ENCODE measurements at regions not wholly inside any gene's neighbourhood (a gene's known extent, or its start where the extent isn't known, plus 50 kb on each side); places are given as distances from the start of the nearest gene placed in this dataset.

DNA sequence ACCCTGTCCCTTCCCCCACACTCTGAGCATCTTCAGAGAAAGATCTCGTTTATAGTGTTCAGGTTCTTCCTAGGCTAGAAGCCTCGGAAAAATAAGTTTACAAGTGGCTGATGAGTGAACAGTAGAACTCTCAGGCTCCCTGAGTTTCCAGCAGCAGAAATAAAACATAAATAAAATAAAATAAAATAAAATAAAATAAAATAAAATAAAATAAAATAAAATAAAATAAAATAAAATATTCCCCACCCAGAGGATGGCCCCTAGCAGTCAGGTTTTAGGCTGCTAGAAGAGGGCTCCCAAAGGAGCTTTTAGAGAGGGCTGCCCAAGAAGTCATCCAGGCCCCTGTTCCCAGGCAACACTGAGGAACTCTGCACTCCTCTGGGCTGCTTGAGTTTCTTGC is 55.1 kb downstream of the KCNC4 start:
- in situ Hi-C loops (cut with MboI) = no loop called here
- Histone ChIP-seq H3K4me1 (replicated peaks in 1 of 2; ENCODE audit: control insufficient read depth in 2 of 2, insufficient read depth in 2 of 2, low read length in 2 of 2) (no peaks in the 10 kb centered on the region; a peak in 1 of 5 replicates), H3K27me3 (ENCODE audit: control insufficient read depth in 2 of 2, insufficient read depth in 2 of 2, low read length in 2 of 2) (peaks cover 29 to 41% of the 10 kb centered on the region in 2 experiments; a peak in 4 of 5 replicates), H3K4me2 (ENCODE audit: insufficient read depth, low read length) (no peak overlapping the region), H3K9ac (ENCODE audit: insufficient read depth in 1 of 2, low read depth in 2 of 2, low read length in 2 of 2) (no peak overlapping the region), H2AFZ (ENCODE audit: low read depth, low read length) (no peak overlapping the region), H3K9me3 (replicated peaks; ENCODE audit: control insufficient read depth, insufficient read depth, low read depth, low read length) (no peaks in the 10 kb centered on the region), H3K36me3 (ENCODE audit: control insufficient read depth, insufficient read depth, low read length) (no peaks in the 10 kb centered on the region), H3K4me3 (no peak overlapping the region), H3K9me1 (ENCODE audit: control insufficient read depth, insufficient read depth, low read length) (no peaks in the 10 kb centered on the region), H3K79me2 (ENCODE audit: control insufficient read depth, insufficient read depth, low read length) (no peaks in the 10 kb centered on the region), H4K20me1 (replicated peaks; ENCODE audit: control insufficient read depth, insufficient read depth, low read length) (no peaks in the 10 kb centered on the region), H3K27ac (ENCODE audit: extremely low read depth, low read depth, low read length) (no peak overlapping the region)
- 0% methylated on average over 2 of the region's 2 CpGs for WGBS (ENCODE audit: insufficient coverage, low coverage, missing lambda C conversion rate)
- TF ChIP-seq SMARCA4 (IDR thresholded peaks at IDR 0.05) (no peak), MCM2 (IDR thresholded peaks at IDR 0.05; ENCODE audit: low read depth) (no peak)
- DNase-seq (ENCODE audit: extremely low read depth in 1 of 4, low spot score in 3 of 4) (no peak), ATAC-seq (no peak), FAIRE-seq (no peak)
- no TSS peak for BruUV-seq (replicated peaks)
- ChIA-PET POLR2A (interaction anchor here (1.4 kb wide), 1 partner anchor 12 kb away, joined by 3 read pairs; no protein-coding TSS in a partner anchor), CTCF (ENCODE audit: low intra/inter-chr PET ratio) (no interaction called here)
- intact Hi-C loops (cut with micrococcal nuclease) = no loop called here

DNA sequence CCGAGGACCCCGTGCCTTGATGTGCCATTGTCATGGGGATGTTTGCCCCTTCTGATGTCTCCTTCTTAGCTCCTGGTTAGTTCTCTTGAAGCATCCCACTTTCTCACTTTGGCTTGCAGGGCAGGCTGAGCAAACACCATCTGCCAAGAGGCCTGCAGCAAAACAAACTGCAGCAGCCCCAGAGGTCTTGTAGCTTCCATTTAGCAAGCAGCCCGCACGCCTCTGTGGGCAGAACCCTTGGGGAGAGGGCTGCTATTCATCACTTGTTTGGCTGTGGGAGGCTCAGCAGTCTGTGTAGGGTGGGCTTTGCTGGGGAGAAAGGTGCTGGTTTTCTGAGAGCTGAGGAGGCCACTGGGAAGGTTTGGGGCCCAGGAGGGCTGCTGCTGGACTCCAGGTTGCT is 56.7 kb downstream of the KCNC4 start:
- WGBS (ENCODE audit: insufficient coverage, low coverage, missing lambda C conversion rate) = 5% methylated on average over 4 of the region's 4 CpGs
- Histone ChIP-seq H3K36me3 (ENCODE audit: control insufficient read depth, insufficient read depth, low read length) (no peaks in the 10 kb centered on the region), H3K9me1 (ENCODE audit: control insufficient read depth, insufficient read depth, low read length) (no peaks in the 10 kb centered on the region), H4K20me1 (replicated peaks; ENCODE audit: control insufficient read depth, insufficient read depth, low read length) (no peaks in the 10 kb centered on the region), H3K9me3 (replicated peaks; ENCODE audit: control insufficient read depth, insufficient read depth, low read depth, low read length) (no peaks in the 10 kb centered on the region), H3K79me2 (ENCODE audit: control insufficient read depth, insufficient read depth, low read length) (no peaks in the 10 kb centered on the region), H3K4me3 (no peak overlapping the region), H2AFZ (ENCODE audit: low read depth, low read length) (no peak overlapping the region), H3K9ac (ENCODE audit: insufficient read depth in 1 of 2, low read depth in 2 of 2, low read length in 2 of 2) (no peak overlapping the region), H3K27me3 (ENCODE audit: control insufficient read depth in 2 of 2, insufficient read depth in 2 of 2, low read length in 2 of 2) (peaks cover 38 to 47% of the 10 kb centered on the region in 2 experiments; a peak in 4 of 5 replicates), H3K4me2 (ENCODE audit: insufficient read depth, low read length) (no peak overlapping the region), H3K27ac (ENCODE audit: extremely low read depth, low read depth, low read length) (no peak overlapping the region), H3K4me1 (replicated peaks in 1 of 2; ENCODE audit: control insufficient read depth in 2 of 2, insufficient read depth in 2 of 2, low read length in 2 of 2) (no peaks in the 10 kb centered on the region; a peak in 1 of 5 replicates)
- BruUV-seq (replicated peaks) = no TSS peak
- no peak for ATAC-seq
- DNase-seq (ENCODE audit: extremely low read depth in 1 of 4, low spot score in 3 of 4) = no peak
- intact Hi-C loops (cut with micrococcal nuclease) = no loop called here
- ChIA-PET CTCF (ENCODE audit: low intra/inter-chr PET ratio) (no interaction called here), POLR2A (interaction anchor here (0.6 to 1.0 kb wide), 3 partner anchors 15 to 182 kb away, joined by 3 to 6 read pairs (median 3); no protein-coding TSS in a partner anchor)
- FAIRE-seq = no peak
- in situ Hi-C loops (cut with MboI) = no loop called here
- TF ChIP-seq TAF15 (IDR thresholded peaks at IDR 0.05; ENCODE audit: low read depth, low read length) (no peak), ZNF668 (CRISPR knock-in tag; IDR thresholded peaks at IDR 0.05) (no peak), NR2C2 (CRISPR knock-in tag; IDR thresholded peaks at IDR 0.05) (no peak), NR2C2 (tag; IDR thresholded peaks at IDR 0.05) (no peak), KLF10 (CRISPR knock-in tag; IDR thresholded peaks at IDR 0.05) (no peak), FOXA3 (CRISPR knock-in tag; conservative IDR thresholded peaks at IDR 0.05 in 1 of 2, IDR thresholded peaks at IDR 0.05 in 1 of 2) (no peak), COPS2 (conservative IDR thresholded peaks at IDR 0.05) (no peak), POLR2AphosphoS2 (IDR thresholded peaks at IDR 0.05; ENCODE audit: low read length) (no peak), XRCC5 (IDR thresholded peaks at IDR 0.05; ENCODE audit: low read depth, low read length) (no peak)
- TF ChIP-seq, protein P1, sequence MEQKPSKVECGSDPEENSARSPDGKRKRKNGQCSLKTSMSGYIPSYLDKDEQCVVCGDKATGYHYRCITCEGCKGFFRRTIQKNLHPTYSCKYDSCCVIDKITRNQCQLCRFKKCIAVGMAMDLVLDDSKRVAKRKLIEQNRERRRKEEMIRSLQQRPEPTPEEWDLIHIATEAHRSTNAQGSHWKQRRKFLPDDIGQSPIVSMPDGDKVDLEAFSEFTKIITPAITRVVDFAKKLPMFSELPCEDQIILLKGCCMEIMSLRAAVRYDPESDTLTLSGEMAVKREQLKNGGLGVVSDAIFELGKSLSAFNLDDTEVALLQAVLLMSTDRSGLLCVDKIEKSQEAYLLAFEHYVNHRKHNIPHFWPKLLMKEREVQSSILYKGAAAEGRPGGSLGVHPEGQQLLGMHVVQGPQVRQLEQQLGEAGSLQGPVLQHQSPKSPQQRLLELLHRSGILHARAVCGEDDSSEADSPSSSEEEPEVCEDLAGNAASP (IDR thresholded peaks at IDR 0.05) = no peak

Measured in K562 (cell line).